Omental fat pad (tissue), 3 donors: ENCODE measurements at regions not wholly inside any gene's neighbourhood (a gene's known extent, or its start where the extent isn't known, plus 50 kb on each side); places are given as distances from the start of the nearest gene placed in this dataset.
"Not testable (repeated sequence)": the region's sequence is repeated elsewhere in the genome, so short reads cannot be mapped to it uniquely, and the experiment has no call there.

Source experiments
- ATAC-seq: fragments of 150-250 bp; one replicate; pipeline ENCODE4 v1.9.1; 2016; ENCODE audit warnings: mild to moderate bottlenecking, moderate library complexity; ENCODE audit not compliant: low FRiP score
- DNase-seq: peaks from one replicate; pipeline ENCODE4 v3.0.0-alpha.2; 2019; ENCODE audit warnings: low spot score
- TF ChIP-seq, protein P1 (sequence below), 3 donors: fragments of 450-650 bp; IDR thresholded peaks; one replicate each; pipeline ENCODE4 v1.5.1; 2016 to 2017; ENCODE audit warnings: antibody characterized with exemption in 3 of 3, mild to moderate bottlenecking in 3 of 3, moderate library complexity in 2 of 3

DNA sequence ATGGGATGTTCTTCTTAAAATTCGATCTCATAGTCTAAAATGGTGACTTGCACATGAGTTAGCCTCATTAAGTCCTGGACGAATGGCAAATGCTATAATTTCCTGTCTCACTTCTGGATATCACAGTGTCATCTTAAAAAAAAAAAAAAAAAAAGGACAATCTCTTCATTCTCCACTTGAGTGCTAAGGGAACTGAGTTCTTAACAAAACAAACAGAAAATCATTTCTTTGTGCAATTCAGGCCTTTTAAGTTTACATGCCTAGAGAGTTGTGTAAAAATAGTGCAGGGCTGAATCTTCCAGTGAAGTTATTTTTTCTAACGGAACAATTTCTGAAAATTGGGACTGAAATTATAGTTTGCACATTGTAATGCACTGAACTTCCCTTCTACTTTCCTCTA is 122.8 kb upstream of the FAT1 start:
- DNase-seq (no peak), ATAC-seq (no peak)
- TF ChIP-seq, protein P1, sequence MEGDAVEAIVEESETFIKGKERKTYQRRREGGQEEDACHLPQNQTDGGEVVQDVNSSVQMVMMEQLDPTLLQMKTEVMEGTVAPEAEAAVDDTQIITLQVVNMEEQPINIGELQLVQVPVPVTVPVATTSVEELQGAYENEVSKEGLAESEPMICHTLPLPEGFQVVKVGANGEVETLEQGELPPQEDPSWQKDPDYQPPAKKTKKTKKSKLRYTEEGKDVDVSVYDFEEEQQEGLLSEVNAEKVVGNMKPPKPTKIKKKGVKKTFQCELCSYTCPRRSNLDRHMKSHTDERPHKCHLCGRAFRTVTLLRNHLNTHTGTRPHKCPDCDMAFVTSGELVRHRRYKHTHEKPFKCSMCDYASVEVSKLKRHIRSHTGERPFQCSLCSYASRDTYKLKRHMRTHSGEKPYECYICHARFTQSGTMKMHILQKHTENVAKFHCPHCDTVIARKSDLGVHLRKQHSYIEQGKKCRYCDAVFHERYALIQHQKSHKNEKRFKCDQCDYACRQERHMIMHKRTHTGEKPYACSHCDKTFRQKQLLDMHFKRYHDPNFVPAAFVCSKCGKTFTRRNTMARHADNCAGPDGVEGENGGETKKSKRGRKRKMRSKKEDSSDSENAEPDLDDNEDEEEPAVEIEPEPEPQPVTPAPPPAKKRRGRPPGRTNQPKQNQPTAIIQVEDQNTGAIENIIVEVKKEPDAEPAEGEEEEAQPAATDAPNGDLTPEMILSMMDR (IDR thresholded peaks at IDR 0.05) = no peak

DNA sequence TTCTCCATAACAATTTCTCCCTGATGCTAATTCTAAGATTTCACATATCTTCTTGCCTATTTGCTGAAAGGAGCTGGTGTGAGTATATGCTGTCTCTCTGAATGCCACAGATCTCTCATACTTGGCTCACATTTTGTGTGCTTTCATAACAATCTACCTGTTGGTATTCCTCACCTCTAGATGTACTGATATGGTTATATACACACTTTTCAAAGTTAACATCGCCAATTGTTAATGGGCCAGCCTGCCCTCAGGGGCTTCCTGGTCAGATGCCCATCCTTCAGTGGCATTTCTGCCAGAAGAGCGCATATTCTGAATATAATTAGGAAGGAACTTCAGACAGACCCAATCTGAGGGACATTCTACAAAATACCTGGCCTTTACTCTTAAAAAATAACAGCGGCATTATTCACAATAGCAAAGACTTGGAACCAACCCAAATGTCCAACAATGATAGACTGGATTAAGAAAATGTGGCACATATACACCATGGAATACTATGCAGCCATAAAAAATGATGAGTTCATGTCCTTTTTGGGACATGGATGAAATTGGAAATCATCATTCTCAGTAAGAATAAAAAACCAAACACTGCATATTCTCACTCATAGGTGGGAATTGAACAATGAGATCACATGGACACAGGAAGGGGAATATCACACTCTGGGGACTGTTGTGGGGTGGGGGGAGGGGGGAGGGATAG is 123.9 kb upstream of the FAT1 start:
- not testable (repeated sequence) for ATAC-seq, DNase-seq

DNA sequence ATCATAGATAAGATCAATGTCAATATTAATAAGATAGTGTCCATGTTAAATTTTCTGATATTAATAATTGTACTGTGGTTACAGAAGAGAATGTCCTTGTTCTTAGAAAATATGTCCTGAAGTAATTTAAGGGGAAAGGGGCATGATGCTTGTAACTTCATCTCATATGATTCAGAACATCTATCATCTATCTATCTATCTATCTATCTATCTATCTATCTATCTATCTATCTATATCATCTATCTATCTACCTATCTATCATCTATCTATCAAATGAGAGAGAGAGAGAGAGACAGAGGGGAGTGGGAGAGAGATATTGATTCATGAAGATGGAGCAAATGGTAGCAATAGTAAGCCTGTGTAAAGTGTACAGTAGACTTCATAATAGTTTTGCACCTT is 124.8 kb upstream of the FAT1 start:
- no peak for DNase-seq
- ATAC-seq = no peak
- TF ChIP-seq, protein P1 (IDR thresholded peaks at IDR 0.05) = no peak

DNA sequence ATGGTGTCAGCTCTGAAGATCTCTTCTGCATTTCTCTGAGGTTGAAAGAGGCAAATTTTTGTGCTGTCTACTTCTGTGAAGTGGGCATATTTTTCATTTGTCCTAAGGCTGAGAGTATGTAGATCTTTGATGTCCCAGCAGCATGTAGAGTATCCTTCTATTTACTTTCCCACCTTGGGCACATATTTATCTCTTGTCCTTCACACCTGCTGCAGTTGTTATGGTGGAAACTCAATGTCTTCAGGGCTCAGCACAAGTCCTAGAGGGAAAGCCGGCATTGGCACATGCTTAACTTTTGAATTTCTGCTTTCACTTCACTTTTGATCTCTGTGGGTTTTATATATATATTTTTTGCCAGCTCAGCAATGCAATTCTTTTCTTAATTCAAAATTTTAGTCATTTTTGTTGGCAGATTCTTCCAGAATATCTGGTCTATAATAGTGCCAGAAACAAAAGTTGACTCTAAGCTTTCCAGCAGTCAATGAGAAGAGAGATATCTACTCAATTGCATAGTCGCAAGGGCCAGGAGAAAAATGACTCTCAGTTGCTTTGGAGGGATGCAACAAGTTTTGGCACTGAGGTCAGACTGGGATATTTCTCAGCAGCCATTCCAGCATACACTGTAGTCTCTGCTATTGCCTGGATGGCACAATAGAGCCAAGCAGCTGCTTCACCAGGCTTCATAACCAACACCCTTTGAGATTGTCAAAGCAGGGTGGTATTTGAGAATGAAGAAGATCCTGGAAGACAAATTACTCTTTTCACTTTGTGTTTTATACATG is 127.8 kb upstream of the FAT1 start:
- DNase-seq (no peak), ATAC-seq (no peak)
- TF ChIP-seq, protein P1 (IDR thresholded peaks at IDR 0.05) = no peak

DNA sequence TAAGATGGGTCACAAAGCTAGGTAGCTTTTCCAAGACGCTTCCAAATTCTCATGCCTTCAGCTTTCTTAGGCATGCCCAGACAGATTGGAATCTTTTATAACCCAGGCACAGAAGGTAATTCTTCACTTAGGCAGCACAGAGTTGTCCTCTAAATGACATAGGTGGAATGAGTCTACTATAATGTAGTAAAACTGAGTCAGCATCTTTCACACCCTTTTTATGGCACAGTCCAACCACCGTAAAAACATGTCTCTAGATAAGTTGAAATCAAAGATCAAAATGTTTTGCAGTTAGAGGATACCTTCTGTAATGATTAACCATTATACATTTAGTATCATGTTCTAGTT is 128.4 kb upstream of the FAT1 start:
- no peak for ATAC-seq
- DNase-seq = no peak
- TF ChIP-seq, protein P1 (IDR thresholded peaks at IDR 0.05) = no peak

DNA sequence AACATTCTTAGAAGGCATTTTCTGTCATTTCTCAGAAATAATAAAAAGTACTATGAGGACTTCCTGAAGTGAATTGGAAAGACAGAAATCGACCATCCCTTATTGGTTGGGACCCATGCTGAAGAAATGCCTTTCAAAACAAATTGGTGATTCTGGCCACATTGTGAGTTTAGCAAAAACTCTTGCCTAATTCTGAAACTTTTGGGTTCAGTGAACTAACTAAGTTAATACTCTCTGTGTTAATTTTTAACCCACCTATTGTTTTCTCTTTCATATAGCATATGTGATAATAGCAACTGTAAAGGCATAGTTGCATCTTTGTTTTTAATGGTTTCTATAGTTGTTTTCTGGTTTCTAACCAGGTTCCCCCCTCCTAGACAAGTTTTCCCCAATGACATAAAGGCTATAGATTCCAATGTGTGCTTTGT is 129.3 kb upstream of the FAT1 start:
- TF ChIP-seq, protein P1 (IDR thresholded peaks at IDR 0.05) = no peak
- DNase-seq (no peak), ATAC-seq (no peak)

DNA sequence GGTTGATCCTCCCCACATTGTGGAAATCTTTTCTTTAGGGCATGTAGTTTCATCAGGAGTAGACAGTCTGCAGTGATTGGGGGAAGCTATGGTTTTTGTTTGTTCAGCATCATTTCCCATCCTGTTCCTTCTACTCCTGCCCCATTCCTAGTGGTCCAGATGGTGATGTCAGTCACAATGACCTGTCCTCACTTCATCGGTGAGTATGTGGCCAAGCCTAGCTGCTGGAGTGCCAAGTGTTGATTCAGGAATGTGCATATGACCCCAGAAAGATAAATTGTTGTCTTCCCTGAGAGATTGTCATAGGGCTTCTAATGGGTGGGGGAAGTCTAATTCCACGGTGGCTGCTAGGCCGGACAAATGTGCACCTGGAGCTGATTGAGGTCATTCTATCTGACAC is 130.6 kb upstream of the FAT1 start:
- DNase-seq (no peak), ATAC-seq (no peak)
- TF ChIP-seq, protein P1 (IDR thresholded peaks at IDR 0.05) = no peak
